Type B pancreatic cell (in vitro differentiated cells): ENCODE measurements at regions not wholly inside any gene's neighbourhood (a gene's known extent, or its start where the extent isn't known, plus 50 kb on each side); places are given as distances from the start of the nearest gene placed in this dataset.

Experiments
- DNase-seq: peaks from one replicate; pipeline ENCODE4 v3.0.0; 2021; ENCODE audit warnings: mixed read lengths; ENCODE audit not compliant: unreplicated experiment; ENCODE audit errors: extremely low spot score
- H3K27ac Mint-ChIP-seq: 2 replicates; pipeline ENCODE4 v1.8.0; 2021; ENCODE audit warnings: mild to moderate bottlenecking, mixed read lengths
- H3K27me3 Mint-ChIP-seq: 2 replicates; pipeline ENCODE4 v1.8.0; 2021; ENCODE audit warnings: mixed read lengths
- H3K36me3 Mint-ChIP-seq: 2 replicates; pipeline ENCODE4 v1.8.0; 2021; ENCODE audit warnings: mixed read lengths
- H3K4me1 Mint-ChIP-seq: one replicate; pipeline ENCODE4 v1.8.0; 2021; ENCODE audit warnings: mixed read lengths; ENCODE audit not compliant: unreplicated experiment
- H3K4me3 Mint-ChIP-seq: 2 replicates; pipeline ENCODE4 v1.8.0; 2021; ENCODE audit warnings: mild to moderate bottlenecking, mixed read lengths
- H3K9me3 Mint-ChIP-seq: 2 replicates; pipeline ENCODE4 v1.8.0; 2021; ENCODE audit warnings: mixed read lengths
- CTCF ChIP-seq: fragments of 200-600 bp; sonication (generic); conservative IDR thresholded peaks from 2 replicates; pipeline ENCODE4 v1.5.0; 2021; ENCODE audit warnings: antibody characterized with exemption, mild to moderate bottlenecking

- no peaks in the 10 kb centered on the region for H3K27me3 Mint-ChIP-seq
- H3K4me1 Mint-ChIP-seq = no peaks in the 10 kb centered on the region
- DNase-seq = no peak
- peaks cover 10% of the 10 kb centered on the region for H3K9me3 Mint-ChIP-seq
- H3K36me3 Mint-ChIP-seq = peaks cover 3% of the 10 kb centered on the region
- no peak overlapping the region for H3K27ac Mint-ChIP-seq
- H3K4me3 Mint-ChIP-seq = no peak overlapping the region
- no peak for TF ChIP-seq CTCF
Observed at GRCh38 chrX:6640727-6641126, 105.8 kb upstream of the VCX3A start.

GRCh38 chrX:6614506-6614905 is 79.6 kb upstream of the VCX3A start:
- H3K4me1 Mint-ChIP-seq = no peaks in the 10 kb centered on the region
- H3K36me3 Mint-ChIP-seq = peaks cover 4% of the 10 kb centered on the region
- no peak overlapping the region for H3K27ac Mint-ChIP-seq
- no peak for DNase-seq
- peaks cover 7% of the 10 kb centered on the region for H3K9me3 Mint-ChIP-seq
- H3K27me3 Mint-ChIP-seq = no peaks in the 10 kb centered on the region
- no peak overlapping the region for H3K4me3 Mint-ChIP-seq
- TF ChIP-seq CTCF = no peak

- no peak for TF ChIP-seq CTCF
- Mint-ChIP-seq H3K27ac (no peak overlapping the region), H3K4me3 (no peak overlapping the region), H3K9me3 (peaks cover 13% of the 10 kb centered on the region), H3K36me3 (peaks cover 3% of the 10 kb centered on the region), H3K27me3 (peaks cover 3% of the 10 kb centered on the region), H3K4me1 (no peaks in the 10 kb centered on the region)
- no peak for DNase-seq
Observed at GRCh38 chrX:6599230-6599860, 64.4 kb upstream of the VCX3A start.
